GM21515 (cell line): ENCODE measurements at regions not wholly inside any gene's neighbourhood (a gene's known extent, or its start where the extent isn't known, plus 50 kb on each side); places are given as distances from the start of the nearest gene placed in this dataset.
"Not testable (repeated sequence)": the region's sequence is repeated elsewhere in the genome, so short reads cannot be mapped to it uniquely, and the experiment has no call there.

Experiments
- ATAC-seq: cut with Tn5 transposase; IDR thresholded peaks from one replicate; pipeline ENCODE4 v1.9.1; 2021; ENCODE audit not compliant: unreplicated experiment

- no peak for ATAC-seq
These were observed 220.1 kb upstream of the MSX2 start for GRCh38 chr5:174504266-174504726.

GRCh38 chr5:174505621-174506020, 218.8 kb upstream of the MSX2 start:
- ATAC-seq, result no peak

- ATAC-seq, result not testable (repeated sequence)
These were observed 213.5 kb upstream of the MSX2 start for GRCh38 chr5:174510782-174511453.

- no peak for ATAC-seq
These were observed 212.6 kb upstream of the MSX2 start for GRCh38 chr5:174511714-174512253.

GRCh38 chr5:174514325-174514724, 210.1 kb upstream of the MSX2 start:
- no peak for ATAC-seq

GRCh38 chr5:174514983-174515394, 209.4 kb upstream of the MSX2 start:
- no peak for ATAC-seq

- ATAC-seq, result no peak
These were observed 207.6 kb upstream of the MSX2 start for GRCh38 chr5:174516741-174517140.

GRCh38 chr5:174518512-174518911, 205.9 kb upstream of the MSX2 start:
- ATAC-seq, result no peak

GRCh38 chr5:174520420-174521396, 203.7 kb upstream of the MSX2 start:
- no peak for ATAC-seq

GRCh38 chr5:174521449-174521848, 202.9 kb upstream of the MSX2 start:
- no peak for ATAC-seq

GRCh38 chr5:174522480-174523260, 201.7 kb upstream of the MSX2 start:
- ATAC-seq, result no peak

- ATAC-seq, result no peak
These were observed 200.9 kb upstream of the MSX2 start for GRCh38 chr5:174523311-174524071.

- no peak for ATAC-seq
These were observed 200.0 kb upstream of the MSX2 start for GRCh38 chr5:174524351-174524750.

- ATAC-seq, result no peak
These were observed 198.2 kb upstream of the MSX2 start for GRCh38 chr5:174526177-174526576.

- no peak for ATAC-seq
These were observed 196.4 kb upstream of the MSX2 start for GRCh38 chr5:174527916-174528540.

GRCh38 chr5:174528821-174529544, 195.4 kb upstream of the MSX2 start:
- ATAC-seq, result no peak

GRCh38 chr5:174529925-174530681, 194.3 kb upstream of the MSX2 start:
- no peak for ATAC-seq

GRCh38 chr5:174531782-174532191, 192.6 kb upstream of the MSX2 start:
- no peak for ATAC-seq
